SK-N-SH treated with all-trans-retinoic acid at 6 μM for 48 hours (cell line): ENCODE measurements at regions not wholly inside any gene's neighbourhood (a gene's known extent, or its start where the extent isn't known, plus 50 kb on each side); places are given as distances from the start of the nearest gene placed in this dataset.

Experiments
- ATAC-seq: fragments of 200-7000 bp; cut with Tn5 transposase; 3 replicates; pipeline ENCODE4 v1.9.1; 2020; ENCODE audit warnings: mild to moderate bottlenecking, moderate library complexity
- ARNTL ChIP-seq: fragments of 450-650 bp; formaldehyde crosslinking; IDR thresholded peaks from 2 replicates; pipeline ENCODE4 v1.5.0; 2020; ENCODE audit warnings: low read depth, mild to moderate bottlenecking, moderate library complexity, borderline replicate concordance
- BACH2 ChIP-seq: fragments of 250-450 bp; sonication (Bioruptor Pico); IDR thresholded peaks from 2 replicates; pipeline ENCODE4 v1.9.0; 2021; ENCODE audit warnings: mild to moderate bottlenecking, borderline replicate concordance
- CSDC2 ChIP-seq: fragments of 250-450 bp; sonication (Bioruptor Pico); IDR thresholded peaks from 2 replicates; pipeline ENCODE4 v1.5.0; 2020; ENCODE audit warnings: mild to moderate bottlenecking, moderate library complexity
- CSRNP3 ChIP-seq: fragments of 250-450 bp; sonication (Bioruptor Pico); IDR thresholded peaks from 2 replicates; pipeline ENCODE4 v1.5.1; 2021; ENCODE audit warnings: mild to moderate bottlenecking, moderate library complexity
- ESRRG ChIP-seq: fragments of 250-450 bp; sonication (Bioruptor Pico); IDR thresholded peaks from 2 replicates; pipeline ENCODE4 v1.6.1; 2021; ENCODE audit warnings: mild to moderate bottlenecking
- GLIS3 ChIP-seq: fragments of 250-450 bp; sonication (Bioruptor Pico); IDR thresholded peaks from 2 replicates; pipeline ENCODE4 v1.5.0; 2020; ENCODE audit warnings: mild to moderate bottlenecking, moderate library complexity
- OSR1 ChIP-seq: fragments of 250-450 bp; sonication (Bioruptor Pico); IDR thresholded peaks from 2 replicates; pipeline ENCODE4 v1.8.0; 2022; ENCODE audit warnings: moderate library complexity, mild to moderate bottlenecking, inconsistent platforms
- POU6F1 ChIP-seq: fragments of 250-450 bp; sonication (Bioruptor Pico); IDR thresholded peaks from 2 replicates; pipeline ENCODE4 v1.8.0; 2021; ENCODE audit warnings: low read depth, mild to moderate bottlenecking, moderate library complexity, borderline replicate concordance
- RARB ChIP-seq: fragments of 250-450 bp; sonication (Bioruptor Pico); IDR thresholded peaks from 2 replicates; pipeline ENCODE4 v1.8.0; 2021; ENCODE audit warnings: mild to moderate bottlenecking, moderate library complexity
- SNAI2 ChIP-seq: fragments of 250-450 bp; sonication (Bioruptor Pico); IDR thresholded peaks from 2 replicates; pipeline ENCODE4 v1.5.0; 2020; ENCODE audit warnings: mild to moderate bottlenecking, moderate library complexity
- TCF4 ChIP-seq: fragments of 250-450 bp; sonication (Bioruptor Pico); IDR thresholded peaks from 2 replicates; pipeline ENCODE4 v1.8.0; 2021; ENCODE audit warnings: mild to moderate bottlenecking, moderate library complexity, borderline replicate concordance
- TSHZ2 ChIP-seq: fragments of 250-450 bp; sonication (Bioruptor Pico); IDR thresholded peaks from 2 replicates; pipeline ENCODE4 v1.5.0; 2020; ENCODE audit warnings: mild to moderate bottlenecking, moderate library complexity
- ZC3H10 ChIP-seq: fragments of 250-450 bp; sonication (Bioruptor Pico); IDR thresholded peaks from 2 replicates; pipeline ENCODE4 v1.5.1; 2021; ENCODE audit warnings: mild to moderate bottlenecking, moderate library complexity
- ZFP3 ChIP-seq: fragments of 250-450 bp; sonication (Bioruptor Pico); IDR thresholded peaks from 2 replicates; pipeline ENCODE4 v1.5.0; 2020; ENCODE audit warnings: mild to moderate bottlenecking, moderate library complexity
- ZFP30 ChIP-seq: fragments of 450-650 bp; formaldehyde crosslinking; IDR thresholded peaks from 2 replicates; pipeline ENCODE4 v1.5.0; 2022; ENCODE audit warnings: mild to moderate bottlenecking, moderate library complexity
- ZNF565 ChIP-seq: fragments of 450-650 bp; formaldehyde crosslinking; conservative IDR thresholded peaks from 2 replicates; pipeline ENCODE4 v1.5.0; 2020; ENCODE audit warnings: low read depth, mild to moderate bottlenecking, moderate library complexity
- ZNF70 ChIP-seq: fragments of 450-650 bp; formaldehyde crosslinking; IDR thresholded peaks from 2 replicates; pipeline ENCODE4 v1.5.0; 2020; ENCODE audit warnings: mild to moderate bottlenecking, moderate library complexity
- ZNF8 ChIP-seq: fragments of 450-650 bp; formaldehyde crosslinking; IDR thresholded peaks from 2 replicates; pipeline ENCODE4 v1.5.0; 2020; ENCODE audit warnings: mild to moderate bottlenecking, moderate library complexity
- TF ChIP-seq, protein P1 (sequence below): fragments of 250-450 bp; sonication (Bioruptor Pico); IDR thresholded peaks from 2 replicates; pipeline ENCODE4 v1.5.1; 2020; ENCODE audit warnings: low read depth, mild to moderate bottlenecking, moderate library complexity
- TF ChIP-seq, protein P2 (sequence below): fragments of 250-450 bp; sonication (Bioruptor Pico); IDR thresholded peaks from 2 replicates; pipeline ENCODE4 v1.8.0; 2020; ENCODE audit warnings: mild to moderate bottlenecking, moderate library complexity, borderline replicate concordance

DNA sequence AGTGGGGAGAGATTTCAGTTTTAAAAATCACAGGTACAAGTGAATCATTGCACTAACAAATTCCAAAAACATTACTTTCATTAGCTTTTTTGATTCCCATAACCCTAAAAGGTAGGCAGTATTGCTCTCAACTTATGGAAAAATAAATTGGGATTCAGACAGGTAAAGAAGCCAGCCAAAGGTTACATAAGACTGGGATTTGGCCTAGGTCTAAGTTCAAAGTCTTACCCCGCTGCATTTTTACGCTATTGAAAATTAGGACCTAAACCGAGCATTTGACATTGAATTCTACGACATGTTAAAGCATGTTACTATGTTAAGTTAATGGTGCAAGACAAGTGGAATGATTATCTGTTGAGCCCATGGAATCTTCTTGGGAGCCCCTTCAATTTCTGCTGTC is 89.6 kb downstream of the ENC1 start:
- ATAC-seq = no peak
- no peak for TF ChIP-seq ZC3H10 (CRISPR knock-in tag)
- no peak for TF ChIP-seq CSDC2 (CRISPR knock-in tag)
- TF ChIP-seq ZNF565 = no peak
- TF ChIP-seq ZNF8 (CRISPR knock-in tag) = no peak
- no peak for TF ChIP-seq SNAI2
- TF ChIP-seq ESRRG (CRISPR knock-in tag) = no peak
- TF ChIP-seq ZNF70 (CRISPR knock-in tag) = no peak
- no peak for TF ChIP-seq ZFP3 (CRISPR knock-in tag)

DNA sequence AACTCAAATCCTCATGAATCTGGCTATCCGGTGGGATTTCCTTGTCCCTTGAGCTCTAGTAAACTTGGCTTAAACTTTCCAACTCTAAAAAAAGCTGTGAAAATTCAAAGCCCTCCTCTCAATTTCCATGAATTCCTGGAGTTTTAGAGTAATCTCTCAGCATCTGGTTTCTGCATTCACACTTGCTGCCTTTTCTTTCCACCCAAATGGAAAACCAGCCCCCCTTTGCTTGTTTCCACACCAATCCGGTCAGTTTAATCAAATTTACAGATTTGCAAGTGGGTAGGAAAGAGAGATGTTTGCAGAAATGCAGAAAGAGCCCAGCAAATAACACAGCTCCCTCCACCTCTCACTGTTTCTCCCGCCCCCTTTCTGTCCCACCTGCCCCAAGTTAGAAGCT is 91.1 kb downstream of the ENC1 start:
- no peak for ATAC-seq
- TF ChIP-seq ZNF8 (CRISPR knock-in tag) (no peak), GLIS3 (CRISPR knock-in tag) (no peak), BACH2 (CRISPR knock-in tag) (no peak), ZFP30 (no peak), TSHZ2 (no peak), TCF4 (no peak), POU6F1 (CRISPR knock-in tag) (no peak), OSR1 (CRISPR knock-in tag) (no peak), RARB (CRISPR knock-in tag) (no peak), ARNTL (CRISPR knock-in tag) (no peak), SNAI2 (no peak), CSRNP3 (CRISPR knock-in tag) (no peak), CSDC2 (CRISPR knock-in tag) (no peak), ZNF565 (no peak), ZNF70 (CRISPR knock-in tag) (no peak)
- TF ChIP-seq, protein P1, sequence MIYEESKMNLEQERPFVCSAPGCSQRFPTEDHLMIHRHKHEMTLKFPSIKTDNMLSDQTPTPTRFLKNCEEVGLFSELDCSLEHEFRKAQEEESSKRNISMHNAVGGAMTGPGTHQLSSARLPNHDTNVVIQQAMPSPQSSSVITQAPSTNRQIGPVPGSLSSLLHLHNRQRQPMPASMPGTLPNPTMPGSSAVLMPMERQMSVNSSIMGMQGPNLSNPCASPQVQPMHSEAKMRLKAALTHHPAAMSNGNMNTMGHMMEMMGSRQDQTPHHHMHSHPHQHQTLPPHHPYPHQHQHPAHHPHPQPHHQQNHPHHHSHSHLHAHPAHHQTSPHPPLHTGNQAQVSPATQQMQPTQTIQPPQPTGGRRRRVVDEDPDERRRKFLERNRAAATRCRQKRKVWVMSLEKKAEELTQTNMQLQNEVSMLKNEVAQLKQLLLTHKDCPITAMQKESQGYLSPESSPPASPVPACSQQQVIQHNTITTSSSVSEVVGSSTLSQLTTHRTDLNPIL (CRISPR knock-in tag) = no peak
- TF ChIP-seq, protein P2, sequence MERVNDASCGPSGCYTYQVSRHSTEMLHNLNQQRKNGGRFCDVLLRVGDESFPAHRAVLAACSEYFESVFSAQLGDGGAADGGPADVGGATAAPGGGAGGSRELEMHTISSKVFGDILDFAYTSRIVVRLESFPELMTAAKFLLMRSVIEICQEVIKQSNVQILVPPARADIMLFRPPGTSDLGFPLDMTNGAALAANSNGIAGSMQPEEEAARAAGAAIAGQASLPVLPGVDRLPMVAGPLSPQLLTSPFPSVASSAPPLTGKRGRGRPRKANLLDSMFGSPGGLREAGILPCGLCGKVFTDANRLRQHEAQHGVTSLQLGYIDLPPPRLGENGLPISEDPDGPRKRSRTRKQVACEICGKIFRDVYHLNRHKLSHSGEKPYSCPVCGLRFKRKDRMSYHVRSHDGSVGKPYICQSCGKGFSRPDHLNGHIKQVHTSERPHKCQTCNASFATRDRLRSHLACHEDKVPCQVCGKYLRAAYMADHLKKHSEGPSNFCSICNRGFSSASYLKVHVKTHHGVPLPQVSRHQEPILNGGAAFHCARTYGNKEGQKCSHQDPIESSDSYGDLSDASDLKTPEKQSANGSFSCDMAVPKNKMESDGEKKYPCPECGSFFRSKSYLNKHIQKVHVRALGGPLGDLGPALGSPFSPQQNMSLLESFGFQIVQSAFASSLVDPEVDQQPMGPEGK (CRISPR knock-in tag) = no peak

DNA sequence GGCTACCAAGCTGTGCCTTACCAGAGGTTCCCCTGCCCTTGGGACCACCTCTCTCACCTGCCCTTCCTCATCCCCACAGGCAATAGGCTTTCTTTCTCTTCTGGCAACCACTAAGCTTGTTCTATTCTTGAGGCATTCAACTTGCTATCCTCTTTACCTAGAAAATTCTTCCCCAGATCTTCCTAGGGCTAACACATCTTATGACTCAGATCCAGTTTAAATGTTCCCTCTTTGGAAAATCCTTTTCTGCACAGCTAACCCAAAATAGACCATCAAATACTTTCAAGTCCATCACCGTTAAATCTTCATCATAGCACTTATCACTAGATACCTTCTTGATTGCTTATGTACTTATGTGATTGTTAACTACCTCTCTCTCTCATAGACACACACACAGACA is 93.7 kb downstream of the ENC1 start:
- no peak for ATAC-seq
- TF ChIP-seq GLIS3 (CRISPR knock-in tag) (no peak), ARNTL (CRISPR knock-in tag) (no peak), POU6F1 (CRISPR knock-in tag) (no peak), ESRRG (CRISPR knock-in tag) (no peak)
- TF ChIP-seq, all 23 proteins: peak for 0
